Anterior cingulate cortex (tissue), 58 donors: ENCODE measurements at regions not wholly inside any gene's neighbourhood (a gene's known extent, or its start where the extent isn't known, plus 50 kb on each side); places are given as distances from the start of the nearest gene placed in this dataset.
"Not testable (repeated sequence)": the region's sequence is repeated elsewhere in the genome, so short reads cannot be mapped to it uniquely, and the experiment has no call there.

Source experiments
- DNase-seq, 58 donors: peaks; one replicate each; lab custom pipeline; 2025; lab: John Stamatoyannopoulos, UW

GRCh38 chr2:21803550-21803949 lies 679.8 kb downstream of the TDRD15 start:
- DNase-seq, result no peak

DNA sequence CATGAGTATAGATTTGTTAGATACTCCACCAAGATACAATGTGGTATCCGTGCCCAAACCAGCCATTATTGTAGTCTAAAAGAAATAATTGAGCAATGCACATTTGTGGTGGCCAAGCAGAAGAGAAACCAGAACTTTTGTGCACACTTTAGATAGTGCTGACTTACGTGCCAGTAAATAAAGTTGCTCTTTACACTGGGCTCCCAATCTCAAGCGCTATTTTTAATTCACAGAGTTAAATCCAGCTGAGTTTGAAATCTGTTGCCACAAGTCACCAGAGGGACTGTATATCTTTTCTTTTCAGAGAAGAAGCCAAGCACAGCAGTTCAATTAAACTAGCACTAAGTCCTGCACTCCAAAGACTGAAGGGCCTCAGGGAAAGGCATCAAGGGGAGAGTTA lies 680.4 kb downstream of the TDRD15 start:
- no peak for DNase-seq

GRCh38 chr2:21811541-21811940 lies 687.8 kb downstream of the TDRD15 start:
- no peak for DNase-seq

- no peak for DNase-seq
Measured at GRCh38 chr2:21812766-21813165, 689.0 kb downstream of the TDRD15 start.

- no peak for DNase-seq
Measured at GRCh38 chr2:21814588-21815149, 690.9 kb downstream of the TDRD15 start.

- DNase-seq, result peak in 2 of 58 donors; percentile 1 to 5
Measured at GRCh38 chr2:21818212-21818795, 694.5 kb downstream of the TDRD15 start.

DNA sequence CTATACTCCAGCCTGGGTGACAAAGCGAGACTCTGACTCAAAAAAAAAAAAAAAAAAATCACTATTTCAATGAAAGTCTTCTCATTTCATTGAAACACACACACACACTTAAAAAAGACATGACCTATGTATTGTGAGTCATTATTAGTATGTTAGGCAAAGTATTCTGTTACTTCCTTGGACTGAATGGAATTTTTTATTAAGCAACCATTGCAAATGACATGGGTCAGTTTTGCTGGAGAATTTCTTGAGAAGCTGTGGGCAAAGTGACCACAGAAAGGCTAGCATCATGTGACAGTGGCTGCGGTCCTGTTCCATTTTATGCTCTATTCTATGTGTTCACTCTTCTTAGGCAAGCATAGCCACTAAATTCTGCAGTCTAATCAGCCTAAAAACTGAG lies 695.7 kb downstream of the TDRD15 start:
- DNase-seq, result no peak

DNA sequence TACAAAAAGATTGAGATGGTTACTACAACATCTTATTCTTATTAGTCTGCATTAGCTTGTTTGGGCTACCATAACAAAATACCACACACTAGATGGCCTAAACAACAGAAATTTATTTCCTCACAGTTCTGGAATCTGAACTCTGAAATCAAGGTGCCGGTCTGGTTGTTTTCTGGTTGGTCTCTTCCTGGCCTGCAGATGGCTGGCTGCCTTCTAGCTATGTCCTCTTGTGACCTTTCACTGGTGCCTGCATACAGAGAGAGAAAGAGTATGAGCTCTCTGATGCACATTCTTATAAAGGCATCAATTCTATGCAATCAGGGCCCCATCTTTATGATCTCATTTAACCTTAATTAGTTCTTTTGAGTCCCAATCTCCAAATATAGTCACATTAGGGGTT lies 696.5 kb downstream of the TDRD15 start:
- no peak for DNase-seq

GRCh38 chr2:21821672-21822227 lies 698.0 kb downstream of the TDRD15 start:
- DNase-seq, result no peak

- no peak for DNase-seq
Measured at GRCh38 chr2:21822505-21822904, 698.7 kb downstream of the TDRD15 start.

- no peak for DNase-seq
Measured at GRCh38 chr2:21833767-21834166, 710.0 kb downstream of the TDRD15 start.

DNA sequence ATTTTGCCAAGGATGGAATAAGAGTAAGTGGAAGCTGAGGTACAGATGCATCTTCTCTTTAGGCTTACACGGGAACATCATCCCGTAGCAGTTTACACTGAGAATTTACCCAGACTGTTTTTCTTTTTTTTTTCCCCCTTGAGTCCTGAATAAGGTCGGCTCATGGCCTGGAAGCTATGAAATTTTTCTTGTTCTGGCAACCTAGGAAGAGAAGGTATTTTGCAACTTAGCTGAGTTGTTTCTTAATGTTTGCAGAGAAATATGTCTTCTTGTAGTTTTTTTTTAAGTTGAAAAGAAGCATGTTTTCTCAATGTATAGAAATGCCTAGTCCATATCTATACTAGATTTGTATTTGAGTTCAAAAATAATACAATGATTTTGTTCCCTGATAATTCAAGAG lies 712.5 kb downstream of the TDRD15 start:
- DNase-seq, result no peak

- no peak for DNase-seq
Measured at GRCh38 chr2:21836719-21837118, 713.0 kb downstream of the TDRD15 start.

DNA sequence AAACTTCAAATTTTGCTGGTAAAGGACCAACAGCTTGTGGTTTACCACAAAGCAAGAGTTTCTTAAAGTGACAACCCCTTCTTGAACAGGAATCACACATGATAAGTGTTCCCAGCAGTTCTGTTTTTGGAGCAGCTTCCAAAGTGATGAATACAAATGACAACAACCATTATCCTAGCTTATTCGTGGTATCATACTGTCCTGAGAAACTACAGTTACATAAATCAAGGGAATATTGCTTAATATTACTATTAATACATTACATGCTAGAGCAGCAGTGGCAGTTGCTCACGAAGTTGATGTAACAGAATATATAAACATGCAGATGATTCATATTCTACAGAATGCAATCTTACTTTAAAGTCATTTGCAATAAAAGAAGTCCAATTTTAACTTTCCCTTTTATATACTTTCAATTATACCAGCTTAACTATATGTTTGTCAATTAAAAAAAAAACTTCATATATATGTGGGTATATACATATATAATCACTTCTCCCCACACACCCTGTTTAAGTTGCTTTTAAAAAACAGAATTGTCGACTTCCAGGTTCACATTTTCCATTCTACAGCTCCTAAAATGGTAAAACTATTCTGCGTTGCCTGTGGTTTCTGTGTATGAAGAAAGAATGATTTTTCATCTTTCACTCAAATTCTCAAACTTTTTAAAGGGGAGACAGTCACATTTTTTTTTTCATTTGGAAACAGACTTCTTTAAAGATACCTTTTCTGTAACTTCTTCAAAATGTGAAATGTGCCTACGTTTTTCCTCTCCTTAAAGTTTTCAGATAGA lies 713.6 kb downstream of the TDRD15 start:
- DNase-seq, result no peak

DNA sequence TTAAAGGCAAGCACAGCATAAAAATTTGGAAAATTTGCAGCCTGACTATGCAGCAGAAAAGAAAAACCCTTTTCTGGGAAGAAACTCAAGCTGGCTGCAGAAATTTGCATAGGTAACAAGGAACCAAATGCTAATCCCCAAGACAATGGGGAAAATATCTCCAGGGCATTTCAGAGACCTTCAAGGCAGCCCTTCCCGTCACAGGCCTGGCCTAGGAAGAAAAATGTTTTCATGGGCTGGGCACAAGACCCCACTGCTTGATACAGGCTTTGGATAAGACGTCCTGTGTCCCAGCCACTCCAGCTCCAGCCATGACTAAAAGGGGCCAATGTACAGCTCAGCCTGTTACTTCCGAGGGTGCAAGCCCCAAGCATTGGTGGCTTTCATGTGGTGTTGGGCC lies 717.6 kb downstream of the TDRD15 start:
- no peak for DNase-seq

DNA sequence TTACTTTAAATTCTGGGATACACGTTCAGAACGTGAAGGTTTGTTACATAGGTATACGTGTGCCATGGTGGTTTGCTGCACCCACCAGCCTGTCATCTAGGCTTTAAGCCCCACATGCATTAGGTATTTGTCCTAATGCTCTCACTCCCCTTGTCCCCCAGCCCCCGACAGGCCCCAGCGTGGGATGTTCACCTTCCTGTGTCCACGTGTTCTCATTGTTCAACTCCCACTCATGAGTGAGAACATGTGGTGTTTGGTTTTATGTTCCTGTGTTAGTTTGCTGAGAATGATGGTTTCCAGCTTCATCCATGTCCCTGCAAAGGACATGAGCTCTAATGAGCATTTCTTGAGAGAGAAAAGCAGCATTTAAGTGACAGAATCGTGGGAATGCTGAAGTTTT lies 726.6 kb downstream of the TDRD15 start:
- not testable (repeated sequence) for DNase-seq

DNA sequence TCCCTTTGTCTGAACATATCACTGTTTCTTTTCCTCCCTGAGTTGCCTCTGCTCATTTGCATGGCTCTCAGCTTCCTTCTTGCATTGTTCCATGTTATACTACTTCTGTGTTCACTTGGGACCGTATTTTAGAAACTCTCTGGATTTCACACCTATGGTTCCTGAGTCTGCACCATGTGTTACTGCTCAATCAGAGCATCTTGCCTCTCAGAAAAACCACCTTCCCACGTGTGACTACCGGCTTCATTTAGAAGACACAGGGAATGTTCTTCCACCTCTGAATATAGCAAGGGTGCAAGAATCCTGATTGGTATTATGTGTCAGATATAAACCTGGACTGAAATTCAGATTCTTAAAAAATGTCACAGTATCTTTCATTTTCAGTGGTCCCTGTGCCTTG lies 731.2 kb downstream of the TDRD15 start:
- DNase-seq, result peak in 2 of 58 donors; percentile 1

DNA sequence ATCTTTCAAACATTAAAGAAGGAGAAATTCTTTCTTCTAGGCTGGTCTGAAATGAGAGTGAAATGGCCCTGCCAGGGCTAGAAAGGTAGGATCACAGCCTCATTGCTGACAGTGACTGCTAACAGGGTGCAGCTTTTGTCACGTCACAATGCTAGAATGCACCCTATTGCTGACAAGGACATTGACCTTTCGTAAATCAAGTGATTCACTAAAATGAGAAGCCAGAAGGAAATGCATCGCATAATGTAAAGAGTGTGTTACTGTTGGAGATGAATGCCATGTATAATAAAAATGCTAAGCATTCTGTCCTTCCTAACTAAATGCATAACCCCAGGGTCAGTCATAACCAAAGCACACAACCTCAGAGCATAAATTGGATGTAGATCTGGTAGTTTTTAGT lies 732.9 kb downstream of the TDRD15 start:
- DNase-seq, result no peak

- DNase-seq, result no peak
Measured at GRCh38 chr2:21860907-21861306, 737.1 kb downstream of the TDRD15 start.

DNA sequence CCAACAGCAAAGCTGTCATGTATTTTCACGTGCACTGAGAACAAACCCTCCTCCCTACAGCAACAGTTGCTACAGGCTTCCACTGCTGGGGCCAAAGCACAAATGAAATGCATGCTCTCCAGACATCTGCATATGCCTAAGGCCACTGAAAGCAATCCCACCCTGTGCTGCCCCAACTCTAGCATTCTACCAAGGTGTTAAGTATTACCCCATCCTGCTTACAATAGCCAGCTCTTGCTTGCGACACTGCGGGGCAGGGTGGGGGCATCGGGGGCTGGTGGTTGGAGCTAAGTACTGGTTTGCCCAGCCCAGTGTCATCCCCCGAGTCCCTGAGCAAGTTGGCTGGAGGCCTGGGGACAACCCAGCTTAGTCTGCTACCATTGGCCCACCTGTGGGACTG lies 742.5 kb downstream of the TDRD15 start:
- DNase-seq, result no peak

- DNase-seq, result no peak
Measured at GRCh38 chr2:21887881-21888280, 764.1 kb downstream of the TDRD15 start.

GRCh38 chr2:21890041-21890440 lies 766.3 kb downstream of the TDRD15 start:
- peak in 29 of 58 donors; percentile 1 to 76 (median 33) for DNase-seq
